ENCODE measurements at regions not wholly inside any gene's neighbourhood (a gene's known extent, or its start where the extent isn't known, plus 50 kb on each side); places are given as distances from the start of the nearest gene placed in this dataset.

- Histone ChIP-seq H4K91ac (replicated peaks; ENCODE audit: insufficient read length, low read length) (no peak overlapping the region), H3K23me2 (ENCODE audit: low read depth, low read length) (no peaks in the 10 kb centered on the region; the same call in 1 of the 2 replicates), H3K4me2 (ENCODE audit: insufficient read depth in 1 of 2, low read depth in 2 of 2, low read length in 2 of 2) (no peak overlapping the region), H2BK5ac (ENCODE audit: low read depth, low read length) (no peak overlapping the region), H3K9me3 (ENCODE audit: insufficient read depth in 2 of 2, low read depth in 1 of 2, low read length in 1 of 2) (no peaks in the 10 kb centered on the region), H2AK5ac (ENCODE audit: low read depth, low read length) (no peak overlapping the region), H3K23ac (ENCODE audit: insufficient read length) (no peak overlapping the region), H3K9ac (replicated peaks in 1 of 4; ENCODE audit: extremely low read depth in 1 of 4, low read depth in 3 of 4, low read length in 3 of 4) (no peak overlapping the region), H3K79me2 (ENCODE audit: control insufficient read depth in 1 of 2, insufficient read depth in 2 of 2, low read length in 2 of 2) (no peaks in the 10 kb centered on the region), H2BK120ac (replicated peaks; ENCODE audit: low read depth, low read length) (no peak overlapping the region), H3K4ac (replicated peaks; ENCODE audit: insufficient read length, low read depth, low read length) (no peak overlapping the region), H3K27me3 (replicated peaks in 1 of 4; ENCODE audit: control insufficient read depth in 3 of 4, extremely low read depth in 1 of 4, insufficient read depth in 3 of 4, low read length in 3 of 4) (peaks cover 0 to 7% (median 0%) of the 10 kb centered on the region in 4 experiments; a peak in 1 of 7 replicates), H3K36me3 (ENCODE audit: control insufficient read depth in 2 of 4, insufficient read depth in 4 of 4, low read length in 3 of 4) (no peaks in the 10 kb centered on the region), H4K5ac (ENCODE audit: insufficient read length, low read depth, low read length) (no peak overlapping the region), H3K4me3 (ENCODE audit: extremely low read depth in 1 of 4, insufficient read depth in 2 of 4, low read depth in 3 of 4, low read length in 4 of 4) (no peak overlapping the region), H4K8ac (ENCODE audit: extremely low read depth, insufficient read depth, low read length) (no peak overlapping the region), H2AFZ (ENCODE audit: low read length) (no peak overlapping the region), H3K18ac (ENCODE audit: extremely low read depth, low read length) (no peak overlapping the region), H3K27ac (ENCODE audit: low read depth, low read length) (no peak overlapping the region), H3K4me1 (replicated peaks in 1 of 4; ENCODE audit: control insufficient read depth in 3 of 4, insufficient read depth in 4 of 4, low read length in 3 of 4) (peaks cover 1 to 12% (median 9%) of the 10 kb centered on the region in 4 experiments), H3K14ac (ENCODE audit: insufficient read length) (no peak overlapping the region), H4K20me1 (replicated peaks in 1 of 2; ENCODE audit: control insufficient read depth in 1 of 2, insufficient read depth in 2 of 2, low read length in 2 of 2) (no peaks in the 10 kb centered on the region), H3K79me1 (ENCODE audit: low read depth, low read length) (no peaks in the 10 kb centered on the region), H3K56ac (replicated peaks; ENCODE audit: insufficient read length, low read depth, low read length) (no peak overlapping the region), H2BK12ac (ENCODE audit: low read depth, low read length) (no peak overlapping the region; the same call in 1 of the 2 replicates), H2BK15ac (ENCODE audit: low read length) (no peak overlapping the region), H2BK20ac (ENCODE audit: low read length) (no peak overlapping the region)
- 91% methylated on average over 5 of the region's 5 CpGs; no CpG with 5 or more reads in 1 of the 2 experiments for WGBS, 2 experiments (ENCODE audit: extremely low coverage in 1 of 2, insufficient coverage in 1 of 2, insufficient read length in 1 of 2, insufficient replicate concordance in 2 of 2, low coverage in 1 of 2, low lambda C conversion rate in 2 of 2, missing lambda C conversion rate in 1 of 2)
- ChIA-PET CTCF (ENCODE audit: partially characterized antibody) (interaction anchor here (0.5 to 1.3 kb wide), 6 partner anchors 9 to 232 kb away, joined by 3 to 4 read pairs (median 3); no protein-coding TSS in a partner anchor), POLR2A (ENCODE audit: partially characterized antibody) (interaction anchor here (0.6 to 1.6 kb wide), 3 partner anchors 54 to 284 kb away, joined by 3 read pairs; partner anchors contain the start of gene HES1)
- FAIRE-seq (no peak), DNase-seq (ENCODE audit: low read depth in 1 of 2, low spot score in 2 of 2) (no peak)
- TF ChIP-seq RBBP5 (IDR thresholded peaks at IDR 0.05; ENCODE audit: borderline replicate concordance, low read depth, low read length) (no peak), EP300 (IDR thresholded peaks at IDR 0.05; ENCODE audit: borderline replicate concordance in 1 of 2, low read depth in 2 of 2, low read length in 2 of 2) (no peak), BACH1 (IDR thresholded peaks at IDR 0.05; ENCODE audit: low read length) (no peak), SRF (IDR thresholded peaks at IDR 0.05; ENCODE audit: low read depth, low read length) (no peak), RAD21 (IDR thresholded peaks at IDR 0.05 in 1 of 2, conservative IDR thresholded peaks at IDR 0.05 in 1 of 2; ENCODE audit: low read depth in 2 of 2, low read length in 2 of 2) (no peak), SP4 (IDR thresholded peaks at IDR 0.05; ENCODE audit: low read length) (no peak), POU5F1 (IDR thresholded peaks at IDR 0.05; ENCODE audit: low read depth, low read length) (no peak), TEAD4 (IDR thresholded peaks at IDR 0.05; ENCODE audit: low read depth, low read length) (no peak), CHD1 (IDR thresholded peaks at IDR 0.05; ENCODE audit: low read depth, low read length) (no peak), EZH2 (IDR thresholded peaks at IDR 0.05; ENCODE audit: low read depth, low read length, severe bottlenecking) (no peak), JUN (IDR thresholded peaks at IDR 0.05; ENCODE audit: low read depth, low read length) (no peak), TAF7 (optimal IDR thresholded peaks at IDR 0.05; ENCODE audit: borderline replicate concordance, low read depth, low read length) (no peak), NANOG (IDR thresholded peaks at IDR 0.05; ENCODE audit: insufficient read depth, low read depth, low read length, poor library complexity, severe bottlenecking) (no peak), RNF2 (IDR thresholded peaks at IDR 0.05; ENCODE audit: borderline replicate concordance, low read depth, low read length, missing control alignments, poor library complexity, severe bottlenecking) (no peak)
Observed at GRCh38 chr3:194081826-194082225, 54.1 kb upstream of the HES1 start.

Data from H1 (cell line).